HG02884 (cell line): ENCODE measurements at regions not wholly inside any gene's neighbourhood (a gene's known extent, or its start where the extent isn't known, plus 50 kb on each side); places are given as distances from the start of the nearest gene placed in this dataset.

Experiments used
- ATAC-seq: cut with Tn5 transposase; IDR thresholded peaks from one replicate; pipeline ENCODE4 v1.9.1; 2021; ENCODE audit warnings: mild to moderate bottlenecking, moderate library complexity; ENCODE audit not compliant: unreplicated experiment

DNA sequence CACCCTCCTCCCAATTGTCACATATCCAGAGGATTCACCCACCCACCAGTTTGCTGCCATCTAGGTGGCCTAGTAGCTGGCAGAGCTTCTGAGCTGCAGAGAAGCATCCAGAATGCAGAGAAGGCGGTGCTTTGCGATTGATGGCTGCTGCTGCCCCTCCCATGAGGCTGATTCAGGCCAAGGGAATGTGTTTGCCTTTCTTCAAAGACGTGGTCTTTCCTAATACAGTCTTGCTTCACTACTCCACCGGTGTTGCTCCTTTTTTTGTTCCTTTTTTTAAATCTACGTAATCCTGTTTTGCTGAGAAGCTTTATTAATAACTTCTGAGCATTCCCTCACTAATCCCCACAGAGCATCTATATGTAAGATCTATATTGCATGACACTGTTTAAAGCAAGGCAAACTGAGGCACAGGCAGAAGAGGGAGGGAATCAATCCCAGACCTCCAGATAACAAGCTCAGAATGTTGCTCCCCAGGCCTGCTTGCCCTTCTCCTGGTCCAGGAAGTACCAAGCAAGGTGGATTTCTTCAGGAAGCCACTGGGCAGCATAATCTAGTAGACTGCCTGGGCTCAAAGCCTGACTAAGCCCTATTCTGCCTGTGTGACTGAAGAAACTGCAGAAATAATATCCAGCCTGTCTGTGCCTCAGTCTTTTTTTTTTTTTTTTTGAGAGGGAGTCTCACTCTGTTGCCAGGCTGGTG, 275.5 kb upstream of the FMN2 start:
- no peak for ATAC-seq

DNA sequence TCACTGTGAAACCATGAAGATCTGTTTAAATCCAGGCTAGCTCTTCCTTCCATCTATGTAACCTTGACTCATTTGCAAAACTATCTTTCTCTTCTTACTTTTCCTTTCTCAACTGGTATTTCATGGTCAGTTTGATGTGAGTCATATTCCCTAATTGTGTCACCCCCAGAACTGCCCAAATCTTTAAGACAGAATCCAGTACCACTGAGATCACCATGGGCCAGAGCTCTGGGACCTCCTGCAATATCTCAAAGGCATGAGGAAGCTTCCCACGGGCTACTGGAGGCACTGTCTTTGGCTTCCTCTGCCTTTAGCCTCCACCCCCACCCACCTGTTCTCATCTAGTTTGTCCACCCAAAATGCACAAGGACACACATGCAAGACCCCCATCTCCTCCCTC, 274.4 kb upstream of the FMN2 start:
- no peak for ATAC-seq

DNA sequence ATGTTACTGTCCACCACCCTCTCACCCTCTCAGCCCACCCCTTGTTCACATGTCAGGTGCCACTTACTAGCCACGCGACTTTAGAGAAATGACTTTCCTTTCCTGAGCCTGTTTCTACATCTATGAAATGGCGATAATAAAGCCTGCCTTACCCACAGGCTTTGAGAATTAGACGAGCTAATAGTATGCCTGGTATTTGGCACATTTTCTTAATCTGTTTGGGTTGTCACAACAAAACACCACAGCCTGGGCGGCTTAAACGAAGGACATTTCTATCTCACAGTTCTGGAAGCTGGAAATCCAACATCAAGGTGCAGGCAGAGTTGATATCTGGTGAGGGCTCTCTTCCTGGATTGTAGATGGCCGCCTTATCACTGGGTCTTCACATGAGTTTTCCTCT, 273.9 kb upstream of the FMN2 start:
- no peak for ATAC-seq

DNA sequence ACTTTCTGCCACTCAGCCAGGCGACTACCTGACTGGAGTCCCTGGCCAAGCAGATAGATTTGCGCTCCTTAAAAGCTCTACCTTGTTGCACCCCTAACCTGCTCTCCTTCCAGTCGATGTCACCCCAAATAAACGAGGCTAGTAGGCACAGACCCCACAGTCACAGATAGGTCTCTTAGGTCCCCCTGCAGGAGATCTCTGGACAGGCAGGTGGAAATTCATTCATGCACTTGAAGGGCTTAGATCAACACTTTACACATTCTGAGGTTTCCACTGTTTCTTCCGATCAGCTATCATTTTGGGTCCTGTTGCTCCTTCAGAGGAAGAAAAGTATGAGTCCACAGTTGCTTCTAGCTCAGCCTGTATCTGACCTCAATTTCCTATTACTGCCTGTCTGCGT, 272.6 kb upstream of the FMN2 start:
- ATAC-seq: no peak

DNA sequence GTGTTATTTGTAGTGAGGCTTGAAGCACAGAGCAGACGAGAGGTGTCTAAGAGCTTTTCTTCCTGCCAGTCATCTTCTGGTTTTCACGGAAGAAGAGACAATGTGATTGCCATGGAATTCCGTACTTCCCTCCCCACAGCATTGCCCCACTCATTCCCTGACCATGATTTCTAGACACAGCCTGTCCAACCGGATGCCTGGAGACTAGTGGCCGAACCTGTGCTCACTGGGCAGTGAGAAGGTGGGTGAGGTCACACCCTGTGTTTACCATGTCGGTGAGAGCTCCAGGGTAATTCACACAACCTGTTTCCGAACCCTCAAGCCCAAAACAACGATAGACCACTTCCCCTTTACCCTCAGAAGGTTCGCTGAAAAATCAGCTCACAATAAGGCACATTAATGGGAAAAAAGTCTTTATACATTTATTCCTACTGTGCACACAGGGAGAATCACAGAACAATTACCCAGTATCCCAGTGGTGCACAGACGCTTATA, 271.9 kb upstream of the FMN2 start:
- no peak for ATAC-seq

DNA sequence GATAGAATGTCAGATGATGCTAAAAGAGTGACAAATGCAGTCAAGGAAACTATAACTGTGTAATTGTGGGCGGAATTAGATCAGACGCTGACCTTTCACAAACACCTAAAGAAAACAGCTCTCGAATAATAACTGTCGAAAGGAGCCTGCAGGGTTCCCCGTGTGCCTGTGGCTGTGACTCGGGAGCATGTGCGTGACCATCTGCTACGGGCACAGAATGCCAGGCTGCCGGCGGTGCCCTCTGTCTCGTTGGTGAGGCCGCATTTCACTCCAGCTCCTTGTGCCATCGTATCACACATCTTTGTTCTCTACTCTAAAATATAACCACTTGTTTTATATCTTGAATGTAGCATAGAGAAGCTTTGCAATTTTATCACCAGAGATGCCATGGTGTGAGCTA, 267.8 kb upstream of the FMN2 start:
- ATAC-seq: no peak

DNA sequence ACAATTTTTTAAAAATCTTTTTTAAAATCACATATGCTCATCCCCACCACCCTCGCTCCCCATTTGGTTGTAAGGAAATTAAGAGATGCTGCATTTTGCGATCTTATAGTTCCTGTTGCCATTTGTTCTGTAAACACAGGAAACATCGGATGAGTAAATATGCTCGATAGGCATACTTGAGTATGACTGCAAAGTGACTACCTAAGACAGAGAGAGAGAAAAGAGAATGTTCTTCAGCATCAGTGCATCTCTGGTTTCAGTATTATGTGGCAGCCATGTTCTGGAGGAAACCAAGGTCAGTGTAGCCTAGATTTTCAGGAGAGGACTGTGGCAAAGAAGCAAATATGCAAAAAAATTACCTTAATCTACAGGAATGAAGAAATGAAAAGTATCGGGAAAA, 265.5 kb upstream of the FMN2 start:
- no peak for ATAC-seq

DNA sequence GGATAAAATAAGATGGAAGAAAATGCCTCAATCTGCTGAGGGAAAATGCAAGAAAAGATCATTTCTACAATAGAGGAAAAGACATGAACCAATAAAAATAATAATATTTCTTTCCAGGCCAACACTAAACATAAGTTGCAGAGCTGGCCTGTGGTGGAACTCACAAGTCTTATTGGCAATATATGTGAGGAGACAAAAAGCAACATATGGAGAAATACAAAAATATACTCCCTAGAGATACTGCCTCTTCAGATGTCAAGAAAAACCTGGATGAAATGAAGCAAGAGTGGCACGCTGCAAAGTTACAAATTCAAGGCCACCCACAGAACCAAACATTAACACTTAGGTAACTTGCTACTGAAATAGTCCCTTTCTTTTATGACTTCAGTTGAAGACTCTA, 264.9 kb upstream of the FMN2 start:
- ATAC-seq: no peak

DNA sequence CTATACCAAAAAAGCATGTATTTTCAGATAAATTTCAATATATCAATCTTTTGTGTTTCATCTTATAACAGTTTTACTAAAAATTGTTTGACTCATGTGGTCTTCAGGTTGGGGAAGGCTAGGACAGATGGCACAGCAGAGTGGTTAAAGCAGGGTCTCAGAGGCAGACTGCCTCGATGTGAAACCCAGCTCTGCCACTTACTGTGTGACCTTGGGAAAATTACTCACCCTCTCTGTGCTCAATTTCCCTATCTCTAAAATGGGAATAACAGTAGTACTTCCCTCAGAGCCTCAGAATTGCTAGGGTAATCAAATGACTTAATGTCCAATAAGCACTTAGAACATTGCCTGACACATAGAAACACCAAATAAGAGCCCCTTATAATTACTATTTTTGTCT, 262.1 kb upstream of the FMN2 start:
- ATAC-seq: no peak

DNA sequence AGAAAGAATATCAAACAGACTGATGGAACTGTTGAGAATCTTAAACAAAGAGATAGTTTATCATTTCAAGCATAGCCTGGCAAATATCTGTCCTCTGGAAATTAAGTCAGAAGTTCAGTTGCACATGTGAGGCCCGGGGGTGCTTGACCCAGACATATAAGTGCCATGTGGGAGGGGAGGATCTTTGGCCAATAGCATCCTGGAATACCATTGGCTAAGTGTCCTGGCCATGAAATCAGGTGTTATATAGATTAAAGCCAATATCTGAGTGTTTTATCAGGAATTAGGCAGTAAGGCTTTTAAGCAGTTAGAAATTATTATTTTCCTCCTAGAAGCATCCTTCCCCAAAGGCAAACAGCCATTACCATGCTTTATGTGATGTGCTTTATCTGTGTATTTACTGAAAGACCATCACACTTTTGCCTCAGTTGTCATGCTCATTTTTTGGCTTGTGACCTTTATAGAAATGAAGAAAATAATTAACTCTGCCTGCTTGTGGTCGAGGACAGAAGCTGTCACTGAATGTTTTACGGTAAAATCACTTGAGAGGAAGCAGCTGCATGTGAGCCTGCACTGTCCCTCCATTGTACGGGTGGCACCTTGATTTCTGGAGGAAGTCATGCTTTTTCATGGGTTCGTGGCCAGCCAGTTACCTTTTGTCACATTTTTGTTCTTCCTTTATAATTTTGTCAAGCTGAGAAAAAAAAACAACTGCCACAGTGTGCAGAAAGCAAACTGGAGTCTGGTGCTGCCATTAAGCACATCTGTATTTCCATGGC, 259.9 kb upstream of the FMN2 start:
- no peak for ATAC-seq

DNA sequence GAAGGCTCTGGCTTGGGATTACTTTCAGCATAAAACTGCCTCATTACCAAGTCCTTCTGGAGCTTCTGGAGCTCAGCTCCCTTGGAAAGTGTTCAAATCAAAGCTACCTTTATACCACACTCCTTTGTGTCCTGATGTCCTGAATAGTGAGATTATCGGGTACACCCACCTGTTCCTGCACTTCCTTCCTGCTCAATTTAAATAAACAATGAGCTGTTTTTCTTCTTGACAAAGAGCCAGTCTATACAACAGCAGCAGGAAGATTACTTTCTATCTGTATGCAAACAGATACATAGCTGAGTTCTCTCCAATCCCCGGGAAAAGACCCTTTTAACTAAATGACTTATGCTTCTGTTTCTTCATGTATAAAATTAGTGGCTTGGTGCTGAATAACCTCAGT, 258.0 kb upstream of the FMN2 start:
- ATAC-seq: no peak

DNA sequence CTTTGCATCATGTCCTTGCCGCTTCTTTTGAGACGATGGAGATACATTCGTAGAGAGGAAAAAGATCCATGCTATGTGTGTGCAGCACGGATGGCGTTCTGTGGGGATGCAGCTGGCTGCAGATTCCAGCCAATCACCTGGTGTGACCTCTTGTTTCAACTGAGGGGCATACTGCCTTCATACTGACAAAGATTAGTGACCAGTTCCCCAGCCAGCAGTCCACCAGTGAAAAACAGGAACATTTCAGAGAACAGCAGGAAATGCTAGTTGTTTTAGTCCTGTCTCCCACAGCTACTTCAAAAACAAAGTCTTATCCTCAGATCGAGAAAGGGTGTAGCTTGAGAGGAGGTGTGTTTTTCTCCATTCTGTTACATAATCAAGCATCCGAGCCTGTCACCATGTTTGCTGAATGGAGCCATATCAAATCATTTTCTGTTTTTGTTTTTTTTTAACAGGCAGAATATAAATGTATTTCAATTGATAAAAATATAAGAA, 255.7 kb upstream of the FMN2 start:
- no peak for ATAC-seq

DNA sequence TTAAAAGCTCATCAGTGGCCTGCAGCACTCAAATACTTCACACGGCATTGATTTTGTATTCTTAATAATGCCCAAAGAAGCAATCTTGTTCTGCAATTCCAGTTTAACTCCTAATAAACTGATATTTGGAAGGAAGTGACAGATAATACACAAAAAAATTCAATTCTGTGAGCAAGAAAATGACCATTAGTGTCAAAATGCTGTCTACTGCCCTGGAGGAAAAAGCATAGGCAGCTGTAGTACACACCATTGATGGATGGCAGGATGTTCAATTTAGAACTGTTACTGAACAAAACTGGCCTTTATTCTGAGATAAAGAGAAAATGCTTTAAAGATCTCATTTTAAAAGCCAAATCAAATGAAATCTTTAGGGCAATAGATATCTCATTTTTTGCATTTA, 251.3 kb upstream of the FMN2 start:
- ATAC-seq: no peak

DNA sequence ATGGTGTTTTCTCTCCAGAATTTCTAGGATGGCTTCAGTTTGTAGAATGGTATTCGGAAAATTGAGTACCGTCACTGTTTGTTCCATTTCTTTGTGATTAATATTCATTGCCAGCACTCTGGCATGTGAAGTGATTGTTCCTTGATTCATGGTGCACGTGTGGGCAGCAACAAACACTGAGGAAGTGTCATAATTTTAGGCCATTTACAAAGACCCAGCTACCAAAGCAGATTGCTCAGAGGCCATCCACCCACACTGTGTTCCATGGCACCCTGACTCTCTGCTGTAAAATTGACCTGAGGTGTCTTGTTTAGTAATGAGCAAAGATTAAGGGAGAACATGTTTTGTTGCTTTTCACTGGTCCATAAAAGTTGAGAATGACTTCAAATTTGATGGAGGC, 250.9 kb upstream of the FMN2 start:
- no peak for ATAC-seq

DNA sequence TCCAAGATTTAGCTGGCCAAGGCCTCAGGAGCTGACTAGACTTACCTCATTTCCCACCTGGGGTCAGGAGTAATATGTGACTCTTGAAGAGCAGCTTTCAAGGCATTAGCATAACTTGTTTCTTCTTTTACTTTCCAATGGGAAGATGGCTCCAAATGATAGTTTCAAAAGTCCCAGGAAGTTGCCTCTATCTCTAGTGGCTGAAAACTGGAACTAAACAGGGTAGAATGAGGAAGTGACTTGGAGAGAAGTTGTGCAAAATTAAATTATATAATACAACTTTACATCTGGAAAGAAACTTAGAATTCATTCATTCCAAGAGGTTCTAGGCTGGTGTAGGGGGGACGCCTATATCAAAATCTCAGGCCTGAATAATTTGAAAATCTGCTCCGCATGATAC, 250.1 kb upstream of the FMN2 start:
- no peak for ATAC-seq

DNA sequence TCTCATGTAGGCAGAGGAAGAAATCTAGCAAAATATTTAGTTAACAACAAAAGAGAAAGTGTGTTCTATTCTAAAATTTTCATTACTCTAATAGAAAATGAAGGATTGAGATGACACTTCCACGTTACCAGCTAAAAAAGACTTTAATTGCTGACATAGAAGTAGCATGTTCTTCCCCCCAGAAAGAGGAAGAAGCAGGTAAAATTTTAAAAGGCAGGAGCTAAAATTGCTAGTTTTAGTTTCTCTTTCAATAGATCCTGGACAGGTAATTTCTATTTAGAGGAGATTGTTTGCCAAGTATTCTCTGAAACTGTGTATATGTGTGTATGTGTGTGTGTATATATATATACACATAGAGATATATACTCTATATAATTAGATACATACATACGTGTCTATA, 248.1 kb upstream of the FMN2 start:
- no peak for ATAC-seq

DNA sequence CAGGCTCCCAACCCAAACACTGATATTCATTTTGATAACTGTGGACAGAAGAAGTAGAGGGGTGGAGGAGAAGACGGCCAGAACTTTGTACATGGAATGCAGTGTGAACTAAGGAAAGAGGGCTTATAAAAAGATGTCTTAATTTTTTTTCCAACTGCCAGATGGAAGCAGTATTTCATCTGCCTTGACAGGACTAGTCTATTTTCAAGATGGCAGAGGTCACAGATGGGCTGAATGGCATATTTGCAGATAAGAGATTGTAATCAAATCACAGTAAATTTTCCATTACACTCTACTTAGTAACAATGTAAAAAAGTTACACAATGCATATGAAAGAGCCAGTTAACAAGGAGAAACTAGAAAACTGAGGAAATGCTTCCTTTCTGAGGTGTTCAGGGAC, 246.8 kb upstream of the FMN2 start:
- ATAC-seq: no peak

DNA sequence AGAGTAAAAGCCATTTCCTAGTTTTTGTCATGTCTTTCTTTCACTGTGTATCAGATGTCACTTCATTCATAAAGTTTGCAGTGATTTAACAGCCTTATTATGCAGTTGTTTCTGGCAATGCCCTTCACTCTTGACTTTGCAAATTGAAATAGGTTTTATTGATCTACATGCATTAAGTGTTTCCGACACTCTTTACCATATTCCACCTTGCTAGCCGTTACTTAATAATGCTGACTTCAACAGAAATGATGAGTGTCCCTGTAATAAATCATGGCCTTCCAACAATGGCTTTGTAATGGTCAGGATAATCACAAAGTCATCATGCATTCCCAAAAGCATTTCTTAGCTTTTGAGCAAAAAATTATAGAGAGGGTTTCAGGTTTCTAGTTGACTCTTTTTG, 236.8 kb upstream of the FMN2 start:
- ATAC-seq: no peak

DNA sequence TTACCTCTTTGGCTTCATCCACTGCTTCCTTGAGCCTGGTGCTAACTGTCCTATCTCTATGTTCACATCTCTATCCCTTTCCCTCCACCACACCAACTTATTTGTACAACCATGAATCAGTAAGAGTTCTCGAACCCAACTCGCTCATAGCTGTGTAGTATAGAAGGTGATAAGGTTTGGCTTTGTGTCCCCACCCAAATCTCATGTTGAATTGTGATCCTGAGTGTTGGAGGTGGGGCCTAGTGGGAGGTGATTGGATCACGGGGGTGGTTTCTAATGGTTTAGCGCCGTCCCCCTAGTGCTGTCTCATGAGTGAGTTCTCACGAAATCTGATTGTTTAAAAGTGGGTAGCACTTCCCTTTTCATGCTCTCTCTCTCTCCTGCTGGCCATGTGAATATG, 235.6 kb upstream of the FMN2 start:
- no peak for ATAC-seq

DNA sequence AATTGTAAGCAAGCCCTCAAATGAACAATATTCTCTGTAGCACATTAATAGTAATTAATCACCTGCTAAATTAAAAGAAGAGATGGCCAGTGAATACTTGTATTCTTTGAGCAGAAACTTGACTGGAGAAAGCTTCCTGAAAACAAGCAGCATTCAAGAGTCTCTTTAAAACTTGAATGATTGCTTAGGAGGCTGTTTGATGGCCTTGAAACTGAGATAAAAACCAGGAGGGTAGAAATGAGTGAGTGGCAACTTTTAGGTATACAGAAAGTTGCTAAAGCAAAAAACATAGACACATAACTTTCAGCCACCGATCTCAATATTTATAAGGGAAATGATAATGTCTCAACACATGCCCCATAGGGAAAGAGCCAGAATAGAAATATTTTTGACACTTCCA, 234.8 kb upstream of the FMN2 start:
- ATAC-seq: no peak

DNA sequence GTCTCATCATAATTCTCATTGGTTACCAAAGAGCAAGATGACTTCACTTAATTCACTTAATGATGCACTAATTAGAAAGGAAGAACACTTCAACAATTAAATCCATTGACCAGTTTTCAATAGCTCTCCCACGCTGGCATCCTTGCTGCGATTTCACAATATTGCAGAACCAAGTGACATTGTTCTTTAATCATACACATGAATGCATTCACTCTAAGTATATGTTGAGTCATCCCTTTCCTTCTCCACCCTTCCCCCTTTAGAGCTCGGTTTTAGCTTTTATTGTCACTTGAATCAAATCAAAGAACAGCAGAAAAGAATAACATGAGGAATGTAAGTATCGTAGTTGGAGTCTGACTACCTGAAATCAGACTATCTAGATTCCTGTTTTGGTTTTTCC, 233.6 kb upstream of the FMN2 start:
- no peak for ATAC-seq

DNA sequence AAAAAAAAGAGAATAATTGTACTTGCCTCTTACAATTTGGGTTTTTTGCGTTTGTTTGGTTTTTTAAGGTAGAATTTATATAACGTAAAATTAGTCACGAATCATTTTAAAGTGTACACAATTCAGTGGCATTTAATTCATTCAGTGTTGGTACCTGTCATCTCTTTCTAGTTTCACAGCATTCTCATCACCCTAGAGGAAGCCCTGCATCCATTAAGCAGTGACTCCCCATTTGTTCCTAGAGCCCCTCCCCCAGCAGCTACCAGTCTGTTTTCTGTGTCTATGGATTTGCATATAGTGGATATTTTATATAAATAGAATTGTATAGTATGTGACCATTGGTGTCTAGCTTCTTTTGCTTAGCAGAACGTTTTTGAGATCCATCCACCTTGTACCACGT, 233.2 kb upstream of the FMN2 start:
- no peak for ATAC-seq
